Right ventricle myocardium superior (tissue), 1 donor: ENCODE measurements at regions not wholly inside any gene's neighbourhood (a gene's known extent, or its start where the extent isn't known, plus 50 kb on each side); places are given as distances from the start of the nearest gene placed in this dataset.
"Not testable (repeated sequence)": the region's sequence is repeated elsewhere in the genome, so short reads cannot be mapped to it uniquely, and the experiment has no call there.

Source experiments
- ATAC-seq: fragments of 200-7000 bp; cut with Tn5 transposase; one replicate; pipeline ENCODE4 v1.9.1; 2020; ENCODE audit warnings: mild to moderate bottlenecking; ENCODE audit not compliant: poor library complexity
- DNase-seq: peaks from one replicate; pipeline ENCODE4 v3.0.0-alpha.2; 2020
- intact Hi-C: fragments of 100-400 bp; cut with DNase I; formaldehyde crosslinking; loops from one replicate; pipeline ENCODE4 v1.11.2; 2022
- donor health status: DM: no; HTN: yes; CAD: no; lungs with severe emphysema.

- DNase-seq (no peak), ATAC-seq (no peak)
- intact Hi-C loops, result no loop called here
These were observed 399.9 kb downstream of the NDFIP2 start for GRCh38 chr13:79880818-79881217.

- intact Hi-C loops, result no loop called here
- ATAC-seq, result no peak
- no peak for DNase-seq
These were observed 393.7 kb downstream of the NDFIP2 start for GRCh38 chr13:79874396-79875360.

- intact Hi-C loops, result no loop called here
- DNase-seq, result no peak
- no peak for ATAC-seq
These were observed 390.6 kb downstream of the NDFIP2 start for GRCh38 chr13:79871594-79871993.

GRCh38 chr13:79870766-79871165 lies 389.8 kb downstream of the NDFIP2 start:
- ATAC-seq (no peak), DNase-seq (no peak)
- intact Hi-C loops, result no loop called here

- intact Hi-C loops, result no loop called here
- ATAC-seq (no peak), DNase-seq (no peak)
These were observed 389.2 kb downstream of the NDFIP2 start for GRCh38 chr13:79870123-79870522.

GRCh38 chr13:79869326-79869725 lies 388.4 kb downstream of the NDFIP2 start:
- no peak for DNase-seq
- no peak for ATAC-seq
- intact Hi-C loops, result no loop called here

- DNase-seq (no peak), ATAC-seq (no peak)
- intact Hi-C loops, result no loop called here
These were observed 386.3 kb downstream of the NDFIP2 start for GRCh38 chr13:79867254-79867653.

DNA sequence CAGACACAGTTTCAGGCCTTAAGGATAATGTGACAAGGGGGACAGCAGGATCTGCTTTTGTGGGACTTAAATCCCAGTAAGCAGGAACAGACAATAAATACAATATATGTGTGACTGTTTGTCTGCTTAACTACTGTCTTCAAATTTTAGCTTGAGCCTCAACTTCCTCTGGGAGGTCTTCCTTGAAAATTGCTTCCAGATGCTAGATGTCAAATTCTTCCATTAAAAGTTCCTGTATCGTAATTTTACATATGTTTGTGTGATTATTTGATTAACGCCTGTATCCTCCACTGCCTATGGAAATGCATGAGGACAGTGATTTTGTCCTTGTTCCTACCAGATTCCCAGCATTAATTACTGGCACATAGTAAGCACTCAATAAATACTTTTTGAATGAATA lies 385.5 kb downstream of the NDFIP2 start:
- ATAC-seq, result no peak
- intact Hi-C loops, result no loop called here

DNA sequence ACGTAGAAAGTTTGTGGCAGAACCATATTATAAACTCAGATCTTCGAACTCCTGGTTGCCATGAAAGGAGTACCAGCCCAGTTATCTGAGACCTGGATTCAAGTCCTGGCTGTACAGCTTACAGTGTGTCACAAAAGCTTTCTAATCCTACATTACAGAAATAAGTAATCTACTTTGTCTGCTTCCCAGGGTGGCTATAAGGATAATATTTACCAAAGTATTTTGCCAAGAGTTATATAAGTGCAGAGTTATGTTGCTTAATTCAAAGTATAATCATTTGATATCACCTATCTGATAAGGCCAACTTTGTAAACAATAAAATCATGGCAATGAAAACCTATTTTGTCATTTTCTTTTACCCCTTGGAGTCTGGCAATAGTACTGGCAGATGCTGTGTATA lies 381.6 kb downstream of the NDFIP2 start:
- ATAC-seq (no peak), DNase-seq (no peak)
- intact Hi-C loops, result no loop called here

More for the DNA sequence above, 385.5 kb downstream of the NDFIP2 start:
- no peak for DNase-seq

DNA sequence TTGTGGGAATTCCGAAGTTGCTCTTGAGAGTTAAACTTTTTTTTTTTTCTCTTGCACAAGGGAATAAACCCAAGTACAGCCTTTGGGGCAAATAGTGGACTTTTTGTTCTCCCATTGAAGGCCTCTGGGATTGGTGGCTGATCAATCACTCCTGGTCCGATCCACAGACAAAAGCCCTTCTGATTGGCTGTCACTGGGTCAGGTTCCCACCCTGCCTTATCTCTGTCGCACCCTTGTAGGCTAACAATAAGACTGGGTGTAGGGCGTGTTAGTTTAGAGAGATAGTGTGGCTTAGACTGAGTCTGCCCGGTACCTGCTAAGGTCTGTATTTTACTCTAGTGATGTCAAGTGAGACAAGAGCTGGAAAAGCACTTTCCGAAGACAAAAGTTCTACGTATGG lies 380.8 kb downstream of the NDFIP2 start:
- intact Hi-C loops, result no loop called here
- no peak for DNase-seq
- no peak for ATAC-seq

- DNase-seq (no peak), ATAC-seq (no peak)
- intact Hi-C loops, result no loop called here
These were observed 379.8 kb downstream of the NDFIP2 start for GRCh38 chr13:79860791-79861190.

DNA sequence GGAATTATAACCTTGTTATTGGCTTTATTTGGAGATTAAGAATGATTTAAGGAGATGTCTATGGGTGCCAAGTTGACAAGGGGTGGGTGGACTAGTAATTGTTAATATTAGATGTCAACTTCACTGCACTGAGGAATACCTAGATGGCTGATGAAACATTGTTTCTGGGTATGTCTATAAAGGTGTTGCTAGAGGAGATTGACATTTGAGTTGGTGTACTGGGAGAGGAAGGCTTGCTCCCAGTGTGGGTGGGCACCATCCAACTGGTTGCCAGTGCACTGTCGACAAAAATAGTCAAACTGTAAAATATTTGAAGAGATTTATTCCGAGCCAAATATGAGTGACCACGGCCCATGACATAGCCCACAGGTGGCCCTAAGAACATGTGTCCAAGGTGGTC lies 378.8 kb downstream of the NDFIP2 start:
- ATAC-seq (no peak), DNase-seq (no peak)
- intact Hi-C loops, result no loop called here

DNA sequence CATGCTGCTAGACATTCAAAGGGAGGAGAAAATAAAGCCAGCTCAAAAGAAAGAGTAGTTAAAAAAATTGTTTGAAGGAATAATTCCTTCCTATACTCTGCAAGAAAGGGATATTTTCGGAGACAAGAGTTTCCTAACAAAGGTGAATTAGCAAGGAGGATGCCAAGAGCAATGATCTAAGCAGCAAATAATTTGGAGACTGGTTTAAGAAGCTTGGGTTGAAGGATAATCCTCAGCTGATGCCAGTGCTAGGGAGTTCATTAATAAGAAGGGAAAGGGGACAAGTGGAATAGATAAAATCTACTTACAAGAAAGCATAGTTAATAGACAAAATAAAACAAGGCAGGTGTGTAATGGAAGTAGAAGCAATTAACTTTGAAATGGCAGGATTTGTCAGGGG lies 372.3 kb downstream of the NDFIP2 start:
- intact Hi-C loops, result no loop called here

DNA sequence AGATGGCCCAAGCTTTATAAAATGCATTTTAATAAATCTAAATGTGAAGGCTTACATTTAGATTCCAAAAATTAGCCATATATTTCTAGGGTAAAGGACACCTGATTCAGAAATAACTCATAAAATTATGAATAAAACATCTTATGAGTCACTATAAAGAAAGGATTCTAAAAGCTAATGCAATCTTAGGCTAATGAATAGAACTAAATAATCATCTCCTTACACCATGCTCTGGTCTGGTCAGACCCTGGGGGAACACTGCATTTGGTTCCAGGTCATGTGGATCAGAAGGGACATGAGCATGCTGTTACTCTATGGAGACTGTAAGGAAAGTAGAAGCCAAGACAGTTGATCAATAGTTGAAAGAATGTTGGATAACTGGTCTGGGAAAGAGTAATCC lies 370.4 kb downstream of the NDFIP2 start:
- ATAC-seq (no peak), DNase-seq (no peak)
- intact Hi-C loops, result no loop called here

More for the DNA sequence above, 372.3 kb downstream of the NDFIP2 start:
- DNase-seq (no peak), ATAC-seq (no peak)

DNA sequence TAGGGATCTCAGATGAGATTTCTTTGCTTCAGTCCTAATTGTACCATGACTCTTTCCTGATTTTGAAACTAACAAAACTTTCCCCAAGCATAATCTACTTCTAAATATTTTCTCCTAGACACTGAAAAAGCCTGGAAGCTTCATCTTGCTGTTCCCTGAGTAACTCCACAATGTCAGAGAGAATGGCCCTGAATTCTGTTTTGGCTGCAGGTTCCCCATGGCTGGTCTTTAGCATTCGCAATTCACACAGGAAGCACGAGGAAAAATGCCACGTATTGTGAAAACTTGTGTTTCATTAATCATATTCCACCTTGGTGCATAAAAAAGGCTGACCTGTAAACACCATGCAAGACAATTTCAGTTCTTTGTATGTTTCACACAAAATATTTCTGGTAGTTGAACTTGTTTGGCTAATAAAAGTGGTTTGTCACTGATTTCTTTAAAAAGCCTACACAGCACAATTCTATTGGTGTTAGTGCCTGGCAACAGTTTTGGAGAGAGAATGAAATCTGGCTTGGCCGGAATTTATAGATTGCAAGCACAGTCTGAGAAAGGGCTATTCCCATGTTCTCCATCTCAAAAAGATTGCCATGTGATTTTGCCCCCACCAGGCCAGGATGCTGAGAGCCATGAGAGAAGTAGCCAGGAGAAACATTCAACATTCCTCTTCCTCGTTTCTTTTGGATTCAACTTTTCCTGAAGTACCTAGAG lies 367.1 kb downstream of the NDFIP2 start:
- ATAC-seq, result no peak
- DNase-seq, result no peak
- intact Hi-C loops, result no loop called here

DNA sequence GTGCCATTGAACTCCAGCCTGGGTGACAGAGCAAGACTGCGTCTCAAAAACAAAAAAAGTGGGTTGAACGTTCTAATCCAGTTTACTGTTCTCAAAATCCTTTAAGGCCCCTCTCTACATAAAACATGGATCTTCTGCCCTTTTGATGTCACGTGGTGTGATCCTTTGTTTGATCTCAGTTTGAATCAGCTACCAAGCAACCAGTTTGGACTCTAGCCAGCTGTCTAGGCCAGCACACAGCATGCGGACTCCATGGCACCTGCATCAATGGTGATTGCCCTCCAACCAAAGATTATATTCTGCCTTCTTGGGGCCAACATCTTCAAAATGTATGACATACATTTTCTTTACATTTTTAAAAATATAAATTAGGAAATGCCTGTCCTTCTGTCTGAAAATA lies 365.4 kb downstream of the NDFIP2 start:
- ATAC-seq (no peak), DNase-seq (no peak)
- intact Hi-C loops, result no loop called here

GRCh38 chr13:79837741-79838450 lies 356.9 kb downstream of the NDFIP2 start:
- ATAC-seq (no peak), DNase-seq (no peak)
- intact Hi-C loops, result no loop called here

DNA sequence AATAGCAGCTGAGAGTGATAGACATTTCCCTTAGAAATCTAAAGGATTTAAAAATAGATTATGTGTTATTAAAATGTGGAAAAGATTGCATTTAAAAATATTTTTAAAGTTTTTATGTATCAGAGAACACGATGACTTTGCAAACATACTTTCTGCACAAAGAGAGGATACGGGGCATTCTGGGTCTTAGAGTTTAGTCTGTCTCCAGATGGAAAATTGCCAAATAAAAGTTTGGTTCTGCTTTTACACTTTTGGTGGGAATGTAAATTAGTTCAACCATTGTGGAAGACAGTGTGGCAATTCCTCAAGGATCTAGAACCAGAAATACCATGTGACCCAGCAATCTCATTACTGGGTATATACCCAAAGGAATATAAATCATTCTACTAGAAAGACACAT lies 355.2 kb downstream of the NDFIP2 start:
- ATAC-seq, intact Hi-C loops, DNase-seq: not testable (repeated sequence)

- intact Hi-C loops, result no loop called here
- no peak for ATAC-seq
- DNase-seq, result no peak
These were observed 353.9 kb downstream of the NDFIP2 start for GRCh38 chr13:79834876-79835275.
